Adipocyte (in vitro differentiated cells): ENCODE measurements at regions not wholly inside any gene's neighbourhood (a gene's known extent, or its start where the extent isn't known, plus 50 kb on each side); places are given as distances from the start of the nearest gene placed in this dataset.

ENCODE experiments used
- DNase-seq: peaks from one replicate; pipeline ENCODE4 v3.0.0-alpha.2; 2015; ENCODE audit warnings: low read depth
- H3K27me3 ChIP-seq: replicated peaks from 2 replicates; pipeline ENCODE4 v1.7.0; 2013; ENCODE audit warnings: mild to moderate bottlenecking, low read length, moderate library complexity; ENCODE audit not compliant: control insufficient read depth, insufficient read depth
- H3K36me3 ChIP-seq: 2 replicates; pipeline ENCODE4 v1.7.0; 2013; ENCODE audit warnings: low read length, mild to moderate bottlenecking, moderate library complexity; ENCODE audit not compliant: control insufficient read depth, insufficient read depth, severe bottlenecking
- H3K4me1 ChIP-seq: 2 replicates; pipeline ENCODE4 v1.7.0; 2013; ENCODE audit warnings: mild to moderate bottlenecking, low read length, moderate library complexity; ENCODE audit not compliant: control insufficient read depth, insufficient read depth
- H3K4me3 ChIP-seq: 2 replicates; pipeline ENCODE4 v1.7.0; 2013; ENCODE audit warnings: mild to moderate bottlenecking, low read length, moderate library complexity
- H3K9ac ChIP-seq: 2 replicates; pipeline ENCODE4 v1.7.0; 2013; ENCODE audit warnings: mild to moderate bottlenecking, low read length, moderate library complexity
- H3K9me3 ChIP-seq: 2 replicates; pipeline ENCODE4 v1.7.0; 2013; ENCODE audit warnings: mild to moderate bottlenecking, low read length, moderate library complexity; ENCODE audit not compliant: control insufficient read depth

DNA sequence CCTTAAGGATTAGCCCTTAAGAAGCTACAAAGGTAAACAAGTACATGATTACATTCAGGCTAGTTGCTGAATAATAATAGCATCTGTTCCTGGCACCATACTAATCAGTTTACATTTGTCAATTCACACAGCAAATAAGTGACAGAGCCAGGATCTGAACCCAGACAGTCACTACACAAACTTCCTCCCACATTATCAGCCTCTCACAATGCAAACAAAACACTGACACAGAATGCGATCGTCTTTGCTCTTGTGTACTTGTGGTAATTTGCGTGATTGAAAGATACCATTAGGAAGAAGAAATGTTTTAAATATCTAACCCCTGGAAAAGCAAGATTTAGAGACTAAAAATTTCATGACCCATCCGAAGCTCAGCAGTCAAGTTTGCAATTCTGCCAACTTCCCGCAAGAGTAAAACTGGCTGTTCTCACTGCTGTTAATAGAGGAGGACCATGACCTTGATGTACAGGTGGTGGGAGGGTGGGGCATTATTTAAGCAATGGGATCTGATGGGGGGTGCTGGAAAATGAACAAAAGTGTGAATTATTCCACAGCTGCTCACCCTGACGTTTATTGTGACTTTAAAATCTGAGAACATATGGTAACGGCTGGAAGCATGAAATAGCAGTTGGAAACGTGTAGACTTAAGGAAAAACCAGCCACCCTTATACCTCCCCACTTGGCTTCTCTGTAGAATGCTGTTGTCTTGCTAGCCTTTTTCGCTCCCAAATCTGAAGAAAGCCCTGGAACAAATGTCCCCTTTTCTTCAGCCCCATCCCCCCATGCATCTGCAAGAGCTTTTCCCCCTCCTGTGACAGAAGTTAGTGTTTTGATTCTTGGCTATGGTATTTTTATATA, 95.3 kb upstream of the ARMC2 start:
- no peak for DNase-seq
- Histone ChIP-seq H3K4me3 (no peak overlapping the region), H3K9me3 (no peaks in the 10 kb centered on the region), H3K36me3 (no peaks in the 10 kb centered on the region), H3K4me1 (peaks cover 16% of the 10 kb centered on the region), H3K27me3 (no peaks in the 10 kb centered on the region), H3K9ac (no peak overlapping the region)

DNA sequence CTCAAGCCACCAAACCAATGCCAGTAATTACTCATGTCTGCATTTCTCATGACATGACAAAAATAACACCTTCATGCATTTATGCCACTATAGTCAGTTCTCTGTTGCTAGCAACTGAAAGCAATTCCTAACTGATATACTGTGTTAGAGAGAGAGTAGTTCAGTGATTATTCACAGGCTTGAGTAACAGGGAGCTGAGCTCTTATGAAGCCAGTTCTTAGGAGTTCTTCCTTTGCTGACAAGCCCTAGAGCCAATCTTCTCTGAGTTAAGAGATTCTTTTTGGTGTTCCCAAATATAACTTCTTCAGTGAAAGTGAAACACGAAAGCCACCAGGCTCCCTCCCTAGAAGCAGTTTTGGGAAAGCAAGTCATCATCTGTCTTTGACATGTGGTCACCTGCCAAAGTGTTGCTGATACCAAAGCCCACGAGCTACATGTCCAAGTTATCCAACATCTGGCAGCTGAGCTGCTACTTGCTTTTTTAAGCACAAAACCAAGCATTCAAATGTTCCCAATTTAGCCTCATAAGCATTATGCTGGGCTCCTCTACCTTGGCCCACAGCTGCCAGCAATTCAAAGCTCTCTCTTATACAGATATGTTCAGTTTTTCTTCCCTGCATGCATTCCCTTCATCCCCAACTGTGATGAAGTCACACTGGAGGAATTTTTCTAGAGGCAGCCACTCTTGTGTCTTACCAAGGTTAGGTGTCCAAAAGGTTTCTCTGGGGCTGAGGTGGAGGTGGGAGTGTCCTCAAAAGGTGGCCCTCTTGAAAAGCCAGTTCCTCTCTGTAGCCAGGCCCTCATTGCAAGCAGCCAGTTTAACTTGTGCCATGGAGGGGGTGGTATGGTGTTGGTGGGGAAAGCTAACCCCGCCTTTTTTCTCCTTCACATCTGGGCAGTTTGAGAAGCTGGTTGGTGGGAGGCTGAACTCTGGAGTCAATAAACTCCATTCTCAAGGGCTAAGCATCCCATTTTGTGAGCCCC, 92.7 kb upstream of the ARMC2 start:
- DNase-seq, result peak; percentile 53
- Histone ChIP-seq H3K4me3 (no peak overlapping the region), H3K36me3 (no peaks in the 10 kb centered on the region), H3K27me3 (no peaks in the 10 kb centered on the region), H3K4me1 (peaks cover 18% of the 10 kb centered on the region), H3K9me3 (no peaks in the 10 kb centered on the region), H3K9ac (no peak overlapping the region)

DNA sequence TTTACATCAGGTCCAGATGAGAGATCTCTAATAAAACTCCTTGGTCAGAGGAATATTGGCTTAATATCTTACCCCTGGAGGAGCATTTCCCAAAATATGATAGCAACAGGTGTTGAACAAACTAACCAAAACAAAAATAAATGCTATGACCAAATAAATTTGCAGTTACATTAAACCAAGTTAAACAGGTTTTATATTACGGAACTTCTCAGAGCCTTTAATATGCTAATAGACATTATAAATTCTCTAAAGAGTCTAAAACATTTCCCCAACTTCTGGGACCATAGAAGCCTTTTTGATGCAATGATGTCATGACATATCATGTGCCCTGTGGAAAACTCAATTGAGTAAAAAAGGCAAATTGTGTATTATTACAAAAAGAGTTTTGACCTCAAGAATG, 90.9 kb upstream of the ARMC2 start:
- peaks cover 27% of the 10 kb centered on the region for H3K4me1 ChIP-seq
- no peaks in the 10 kb centered on the region for H3K36me3 ChIP-seq
- no peak overlapping the region for H3K4me3 ChIP-seq
- no peaks in the 10 kb centered on the region for H3K27me3 ChIP-seq
- no peak for DNase-seq
- H3K9me3 ChIP-seq, result no peaks in the 10 kb centered on the region
- no peak overlapping the region for H3K9ac ChIP-seq

DNA sequence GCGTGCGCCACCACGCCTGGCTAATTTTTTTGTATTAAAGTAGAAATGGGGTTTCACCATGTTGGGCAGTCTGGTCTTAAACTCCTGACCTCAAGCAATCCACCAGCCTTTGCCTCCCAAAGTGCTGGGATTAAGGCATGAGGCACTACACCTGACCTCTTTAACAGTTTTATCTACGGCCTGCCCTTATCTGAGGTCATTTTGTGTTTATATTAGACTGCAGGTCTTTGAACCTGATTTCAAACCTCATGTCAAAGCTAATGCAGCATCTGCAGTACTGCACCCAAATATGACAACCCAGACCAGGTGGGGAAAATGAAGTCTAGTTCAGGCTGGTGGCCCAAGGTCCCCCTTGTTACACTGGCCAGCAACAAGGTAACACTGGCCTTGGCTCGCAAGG, 89.3 kb upstream of the ARMC2 start:
- peaks cover 27% of the 10 kb centered on the region for H3K4me1 ChIP-seq
- no peak overlapping the region for H3K9ac ChIP-seq
- no peaks in the 10 kb centered on the region for H3K9me3 ChIP-seq
- H3K27me3 ChIP-seq, result no peaks in the 10 kb centered on the region
- DNase-seq, result no peak
- no peak overlapping the region for H3K4me3 ChIP-seq
- no peaks in the 10 kb centered on the region for H3K36me3 ChIP-seq

DNA sequence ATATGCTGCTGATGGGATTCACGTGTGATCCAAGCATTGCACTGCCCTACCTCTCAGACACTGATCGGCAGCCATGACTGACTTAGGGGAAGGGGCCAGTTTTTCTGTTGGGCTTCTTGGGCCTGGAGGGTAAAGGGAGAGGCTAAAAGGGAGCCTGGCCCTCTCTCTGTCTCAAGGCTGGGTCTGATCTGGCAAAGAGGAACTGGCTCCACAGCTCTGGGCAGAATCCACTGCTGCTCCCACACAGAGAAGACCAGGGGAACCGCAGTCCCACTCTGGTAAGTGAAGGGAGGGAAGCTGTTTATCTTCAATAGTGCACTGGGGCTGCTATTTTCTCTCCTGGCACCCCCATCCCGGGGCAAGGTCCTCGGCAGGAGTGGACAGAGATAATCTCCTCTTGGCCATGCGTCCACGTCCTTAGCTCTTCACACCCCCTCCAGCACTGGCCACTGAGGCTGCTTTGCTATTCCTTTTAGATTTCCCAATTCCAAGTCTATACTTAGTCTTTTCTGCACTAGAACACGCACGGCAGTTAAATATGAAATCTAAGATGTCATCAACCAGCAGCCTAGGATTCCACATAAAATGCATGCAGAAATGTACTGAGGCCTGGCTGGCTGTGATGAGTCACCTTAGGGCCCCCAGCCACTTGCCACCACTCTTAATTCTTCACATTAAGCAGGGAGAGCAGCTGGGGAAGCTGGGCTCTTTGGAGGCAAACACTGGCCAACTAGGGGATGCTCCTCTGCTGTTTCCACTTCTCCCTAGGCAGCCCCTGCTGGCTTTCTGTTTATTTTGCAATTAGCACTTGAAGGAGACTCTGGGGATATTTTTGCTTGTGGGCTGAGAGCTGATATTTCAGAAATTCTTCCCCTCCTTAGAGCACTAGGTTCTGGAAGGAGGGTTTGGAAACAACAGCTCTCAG, 87.8 kb upstream of the ARMC2 start:
- peak; percentile 77 for DNase-seq

DNA sequence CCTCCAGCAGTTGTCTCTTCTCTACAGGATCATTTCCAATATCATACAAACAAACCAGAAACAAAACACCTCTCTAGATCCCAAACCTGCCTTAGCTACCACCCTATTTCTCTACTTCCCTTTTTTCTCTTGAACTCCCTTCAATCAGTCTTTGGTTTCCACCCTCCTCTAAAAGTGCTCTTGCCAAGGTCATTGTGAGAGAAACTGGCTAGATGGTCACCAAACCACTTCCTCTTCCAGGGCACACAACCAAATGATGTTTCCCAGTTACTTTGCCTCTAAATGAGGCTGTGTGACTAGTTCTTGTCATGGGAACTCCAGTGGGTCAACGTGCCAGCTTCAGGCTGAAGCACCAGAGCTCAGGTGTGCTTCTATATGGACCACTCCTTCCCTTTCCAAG, 85.8 kb upstream of the ARMC2 start:
- Histone ChIP-seq H3K36me3 (no peaks in the 10 kb centered on the region), H3K9ac (no peak overlapping the region), H3K9me3 (no peaks in the 10 kb centered on the region), H3K4me3 (no peak overlapping the region), H3K4me1 (peaks cover 16% of the 10 kb centered on the region), H3K27me3 (no peaks in the 10 kb centered on the region)
- no peak for DNase-seq

More for the DNA sequence above, 87.8 kb upstream of the ARMC2 start:
- no peaks in the 10 kb centered on the region for H3K27me3 ChIP-seq
- peaks cover 23% of the 10 kb centered on the region for H3K4me1 ChIP-seq
- peak overlapping the region; percentile 25 for H3K4me3 ChIP-seq
- H3K9me3 ChIP-seq, result no peaks in the 10 kb centered on the region
- peak overlapping the region; percentile 35 for H3K9ac ChIP-seq
- H3K36me3 ChIP-seq, result no peaks in the 10 kb centered on the region

DNA sequence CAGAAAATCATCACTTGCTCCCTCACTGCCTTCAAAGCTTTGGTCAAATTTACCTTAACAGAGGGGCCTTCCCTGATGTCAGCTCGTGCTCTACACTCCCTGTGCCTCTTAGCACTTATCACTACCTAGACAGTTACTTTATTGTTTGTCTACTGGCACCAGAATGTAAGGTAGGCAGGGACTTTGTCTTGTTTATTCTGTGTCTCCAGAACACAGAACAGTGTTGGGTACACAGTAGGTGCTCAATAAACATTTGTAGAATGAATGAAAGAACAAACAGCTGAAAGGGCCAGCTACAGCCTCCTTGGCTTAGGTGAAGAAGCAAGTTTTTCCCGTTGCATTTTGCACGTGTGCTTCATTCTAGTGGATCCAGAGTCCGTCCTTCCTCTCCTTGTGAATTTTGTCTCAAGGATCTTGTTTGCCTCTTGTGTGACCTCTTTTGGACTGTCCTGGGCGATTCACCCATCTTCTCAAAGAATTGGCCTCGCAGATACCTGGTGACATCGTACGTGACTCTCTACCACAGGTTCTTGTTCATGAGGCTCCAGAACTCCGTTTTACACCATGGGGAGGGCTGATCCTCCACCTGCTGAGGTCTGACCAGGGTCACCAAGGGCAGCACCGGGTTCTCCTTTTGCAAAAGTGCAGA, 84.2 kb upstream of the ARMC2 start:
- Histone ChIP-seq H3K4me1 (peaks cover 16% of the 10 kb centered on the region), H3K36me3 (no peaks in the 10 kb centered on the region), H3K27me3 (no peaks in the 10 kb centered on the region), H3K9me3 (no peaks in the 10 kb centered on the region), H3K9ac (no peak overlapping the region), H3K4me3 (no peak overlapping the region)
- DNase-seq, result no peak

DNA sequence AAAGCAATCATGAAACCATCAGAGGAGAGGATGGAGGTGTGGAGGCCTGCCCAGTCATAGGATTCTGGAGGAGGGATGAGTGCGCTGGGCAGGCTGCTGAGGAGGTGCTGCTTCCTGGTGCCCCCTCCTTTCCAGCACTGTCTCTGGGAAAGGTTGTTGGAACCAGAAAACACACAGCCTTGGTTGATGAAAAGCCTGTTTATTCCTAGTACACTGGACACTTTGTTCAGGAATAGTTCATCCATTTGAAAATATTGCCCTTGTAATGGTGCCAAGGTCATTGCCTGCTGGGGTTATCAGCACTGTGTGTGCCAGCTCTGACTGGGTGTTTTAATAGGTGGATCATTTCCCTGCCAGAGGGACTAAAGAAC, 83.7 kb upstream of the ARMC2 start:
- Histone ChIP-seq H3K9ac (no peak overlapping the region), H3K27me3 (no peaks in the 10 kb centered on the region), H3K4me3 (no peak overlapping the region), H3K9me3 (no peaks in the 10 kb centered on the region), H3K36me3 (no peaks in the 10 kb centered on the region), H3K4me1 (peaks cover 16% of the 10 kb centered on the region)
- no peak for DNase-seq

DNA sequence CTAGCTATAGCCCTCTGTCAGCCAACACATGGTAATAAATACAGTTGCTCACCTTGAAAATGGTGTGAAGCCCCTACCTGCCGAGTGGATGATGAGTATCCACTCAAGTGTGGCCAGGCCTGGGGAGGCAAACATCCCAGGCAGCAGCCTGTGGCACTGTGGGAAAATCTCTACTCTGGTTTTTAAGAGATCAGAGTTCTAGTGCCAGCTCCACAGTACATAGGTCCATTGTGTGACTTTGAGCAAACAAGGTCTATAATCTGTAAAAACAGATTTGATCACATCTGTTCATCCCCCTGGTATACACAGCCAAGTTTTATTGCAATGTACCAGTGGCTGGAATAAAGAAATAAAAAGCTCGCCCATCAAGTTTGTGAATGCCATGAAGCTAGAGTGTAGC, 82.7 kb upstream of the ARMC2 start:
- Histone ChIP-seq H3K27me3 (no peaks in the 10 kb centered on the region), H3K4me3 (no peak overlapping the region), H3K36me3 (no peaks in the 10 kb centered on the region), H3K4me1 (peaks cover 10% of the 10 kb centered on the region), H3K9ac (no peak overlapping the region), H3K9me3 (no peaks in the 10 kb centered on the region)
- DNase-seq, result no peak

DNA sequence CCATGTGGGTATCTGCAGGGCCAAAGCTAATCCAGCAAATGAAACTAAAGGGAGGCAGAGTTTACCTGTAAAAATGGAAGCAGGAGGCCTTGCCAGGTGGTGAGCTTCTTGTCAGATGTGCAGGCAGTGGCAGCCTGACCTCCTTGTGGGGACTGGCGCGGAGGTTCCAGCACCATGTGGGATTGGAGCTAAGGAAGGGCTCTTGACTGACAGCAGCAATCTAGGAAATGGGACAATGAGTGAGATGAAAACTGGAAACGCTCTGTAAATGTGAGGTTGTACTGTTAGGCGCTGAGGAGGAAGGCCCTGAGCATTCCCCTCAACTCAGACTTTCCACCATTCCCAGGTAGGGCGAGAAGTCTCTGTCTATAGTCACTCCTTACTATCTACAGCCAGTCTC, 81.8 kb upstream of the ARMC2 start:
- Histone ChIP-seq H3K9me3 (no peaks in the 10 kb centered on the region), H3K27me3 (no peaks in the 10 kb centered on the region), H3K9ac (no peak overlapping the region), H3K4me1 (peaks cover 5% of the 10 kb centered on the region), H3K36me3 (no peaks in the 10 kb centered on the region), H3K4me3 (no peak overlapping the region)
- DNase-seq, result no peak
